ENCODE measurements at regions not wholly inside any gene's neighbourhood (a gene's known extent, or its start where the extent isn't known, plus 50 kb on each side); places are given as distances from the start of the nearest gene placed in this dataset.
"Not testable (repeated sequence)": the region's sequence is repeated elsewhere in the genome, so short reads cannot be mapped to it uniquely, and the experiment has no call there.

- not testable (repeated sequence) for DNase-seq (ENCODE audit: low spot score)
Measured at GRCh38 chr1:206256935-206257334, 53.6 kb downstream of the SRGAP2 start.

DNA sequence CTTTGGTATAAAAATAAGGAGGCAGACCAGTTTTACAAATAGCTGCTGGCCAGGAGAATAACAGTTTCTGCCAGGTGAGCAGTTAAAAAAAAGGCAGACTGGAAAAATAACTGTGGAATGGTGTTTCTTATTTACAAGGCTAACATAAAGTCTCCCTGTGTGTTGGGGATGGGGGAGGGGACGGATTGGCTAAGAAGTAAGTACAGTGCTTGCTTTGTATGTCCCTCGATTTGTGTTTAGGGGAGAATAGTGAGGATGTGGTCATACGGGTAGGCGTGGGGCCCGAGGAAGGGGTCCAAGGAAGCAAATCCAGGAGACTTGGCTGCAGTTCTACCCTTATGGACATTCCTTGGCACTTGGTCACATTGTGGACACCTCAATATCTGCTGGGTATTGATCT lies 58.1 kb downstream of the SRGAP2 start:
- not testable (repeated sequence) for DNase-seq (ENCODE audit: low spot score)

- not testable (repeated sequence) for DNase-seq (ENCODE audit: low spot score)
Measured at GRCh38 chr1:206262424-206262823, 59.1 kb downstream of the SRGAP2 start.

DNA sequence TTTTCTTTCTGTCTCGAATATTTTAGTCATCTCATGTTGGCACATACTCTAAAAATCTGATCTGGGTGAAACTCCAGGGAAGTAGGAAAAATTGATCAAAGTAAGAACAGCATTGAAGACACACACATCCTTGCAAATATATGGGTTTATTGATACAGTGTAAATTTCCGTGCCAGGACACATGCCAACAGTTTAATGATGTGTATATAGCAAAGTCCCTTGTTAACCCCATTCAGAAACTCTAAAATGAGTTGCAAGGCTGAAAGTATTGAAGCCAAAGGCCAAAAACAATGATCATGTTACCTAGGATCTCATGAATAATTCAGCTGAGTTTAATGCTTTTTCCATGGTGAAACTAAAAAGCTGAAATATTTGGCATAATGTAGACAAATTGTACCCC lies 61.6 kb downstream of the SRGAP2 start:
- DNase-seq (ENCODE audit: low spot score) = not testable (repeated sequence)

DNA sequence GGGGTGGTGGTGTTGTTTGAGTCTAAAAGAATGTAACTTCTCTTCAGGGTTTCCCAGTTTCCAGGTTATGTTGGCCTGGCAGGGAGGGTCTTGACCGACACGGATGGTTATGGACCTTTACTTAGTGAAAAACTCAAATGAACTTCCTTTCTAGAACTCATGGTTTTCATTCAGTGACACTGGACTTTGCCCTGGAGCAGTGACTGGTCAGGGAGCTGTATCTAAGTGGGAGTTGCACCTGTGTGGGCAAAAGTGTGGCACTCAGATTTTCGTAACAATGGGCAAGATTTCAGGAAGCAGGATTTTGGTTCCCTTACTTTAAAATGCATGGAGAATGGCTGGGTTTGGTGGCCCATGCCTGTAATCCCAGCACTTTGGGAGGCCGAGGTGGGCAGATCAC lies 67.8 kb downstream of the SRGAP2 start:
- not testable (repeated sequence) for DNase-seq (ENCODE audit: low spot score)

DNA sequence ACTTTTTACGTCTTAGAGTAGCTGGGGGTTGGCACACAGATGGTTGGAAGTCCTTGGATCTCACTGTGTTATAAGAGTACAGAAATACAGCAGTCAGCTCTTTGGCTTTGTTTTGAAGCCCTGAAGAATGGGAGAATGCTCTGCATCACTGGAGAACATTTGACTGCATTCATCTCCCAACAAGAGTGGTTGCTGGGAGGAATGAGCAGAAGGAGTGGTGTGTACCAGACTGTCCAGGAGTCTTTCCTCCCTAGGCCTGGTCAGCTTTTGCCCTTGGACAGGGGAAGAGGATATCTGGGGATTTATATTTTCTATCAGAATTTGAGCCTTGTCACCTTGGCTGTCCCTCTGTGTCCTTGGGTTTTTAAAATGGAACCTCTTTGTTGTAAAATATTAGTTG lies 69.8 kb downstream of the SRGAP2 start:
- DNase-seq (ENCODE audit: low spot score) = not testable (repeated sequence)

GRCh38 chr1:206276143-206276542 lies 72.8 kb downstream of the SRGAP2 start:
- not testable (repeated sequence) for DNase-seq (ENCODE audit: low spot score)

GRCh38 chr1:206278683-206279082 lies 75.3 kb downstream of the SRGAP2 start:
- DNase-seq (ENCODE audit: low spot score) = not testable (repeated sequence)

GRCh38 chr1:206280683-206281082 lies 77.3 kb downstream of the SRGAP2 start:
- DNase-seq (ENCODE audit: low spot score) = not testable (repeated sequence)

GRCh38 chr1:206281912-206282654 lies 78.7 kb downstream of the SRGAP2 start:
- not testable (repeated sequence) for DNase-seq (ENCODE audit: low spot score)

DNA sequence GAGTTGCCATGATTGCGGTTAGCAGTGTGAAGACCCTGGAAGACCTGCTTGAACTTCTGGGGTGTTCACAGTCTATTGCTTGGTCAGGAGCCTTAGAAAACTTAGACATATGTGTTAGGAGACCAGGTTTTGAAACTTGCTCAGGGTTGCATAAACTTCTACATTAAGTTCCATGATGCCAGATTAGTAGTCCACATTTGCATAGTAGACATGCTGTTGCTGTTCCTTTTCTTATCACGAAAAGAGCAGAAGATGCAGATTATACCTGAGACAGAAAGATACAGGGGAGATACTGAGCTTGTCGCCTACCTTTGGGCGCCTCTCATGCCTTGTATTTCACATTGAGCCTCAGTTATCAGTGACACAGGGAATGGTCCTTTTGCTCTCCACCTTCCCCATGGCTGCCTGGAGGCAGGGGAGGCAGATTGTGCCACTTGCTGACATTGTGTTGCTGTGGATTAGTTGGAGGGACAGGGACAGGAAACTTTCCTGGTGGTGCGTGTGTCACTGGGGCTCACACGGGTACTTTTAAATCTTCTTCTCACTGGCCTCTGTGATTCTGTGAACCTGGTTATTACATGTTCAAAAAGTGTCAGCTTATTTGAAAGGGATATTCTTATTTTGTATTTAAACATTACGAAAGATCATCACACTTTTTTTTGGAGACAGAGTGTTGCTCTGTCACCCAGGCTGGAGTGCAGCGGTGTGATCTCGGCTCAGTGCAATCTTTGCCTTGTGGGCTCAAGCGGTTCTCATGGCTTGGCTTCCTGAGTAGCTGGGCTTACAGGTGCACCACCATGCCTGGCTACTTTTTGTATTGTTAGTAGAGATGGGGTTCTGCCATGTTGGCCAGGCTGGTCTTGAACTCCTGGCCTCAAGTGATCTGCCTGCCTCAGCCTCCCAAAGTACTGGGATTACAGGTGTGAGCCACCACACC lies 82.0 kb downstream of the SRGAP2 start:
- not testable (repeated sequence) for DNase-seq (ENCODE audit: low spot score)

DNA sequence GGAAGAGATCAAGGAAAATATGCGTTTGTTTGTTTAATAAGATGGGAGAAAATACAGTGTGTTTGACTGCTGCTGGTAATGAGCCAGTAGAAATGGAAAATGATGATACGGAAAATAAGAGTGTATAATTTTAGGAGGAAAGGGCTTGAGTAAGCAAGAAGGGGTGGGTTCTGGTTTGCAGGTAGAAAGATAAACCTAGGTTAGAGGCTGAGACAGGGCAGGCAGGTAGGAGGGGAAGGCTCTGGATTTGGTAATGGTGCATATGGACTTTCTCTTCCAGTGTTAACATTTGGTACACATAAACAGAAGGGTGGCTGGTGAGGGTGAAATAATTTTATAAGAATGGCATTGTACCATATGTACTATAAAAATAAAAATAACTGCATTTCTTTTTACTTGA lies 84.4 kb downstream of the SRGAP2 start:
- not testable (repeated sequence) for DNase-seq (ENCODE audit: low spot score)

- not testable (repeated sequence) for DNase-seq (ENCODE audit: low spot score)
Measured at GRCh38 chr1:206288453-206288852, 85.1 kb downstream of the SRGAP2 start.

DNA sequence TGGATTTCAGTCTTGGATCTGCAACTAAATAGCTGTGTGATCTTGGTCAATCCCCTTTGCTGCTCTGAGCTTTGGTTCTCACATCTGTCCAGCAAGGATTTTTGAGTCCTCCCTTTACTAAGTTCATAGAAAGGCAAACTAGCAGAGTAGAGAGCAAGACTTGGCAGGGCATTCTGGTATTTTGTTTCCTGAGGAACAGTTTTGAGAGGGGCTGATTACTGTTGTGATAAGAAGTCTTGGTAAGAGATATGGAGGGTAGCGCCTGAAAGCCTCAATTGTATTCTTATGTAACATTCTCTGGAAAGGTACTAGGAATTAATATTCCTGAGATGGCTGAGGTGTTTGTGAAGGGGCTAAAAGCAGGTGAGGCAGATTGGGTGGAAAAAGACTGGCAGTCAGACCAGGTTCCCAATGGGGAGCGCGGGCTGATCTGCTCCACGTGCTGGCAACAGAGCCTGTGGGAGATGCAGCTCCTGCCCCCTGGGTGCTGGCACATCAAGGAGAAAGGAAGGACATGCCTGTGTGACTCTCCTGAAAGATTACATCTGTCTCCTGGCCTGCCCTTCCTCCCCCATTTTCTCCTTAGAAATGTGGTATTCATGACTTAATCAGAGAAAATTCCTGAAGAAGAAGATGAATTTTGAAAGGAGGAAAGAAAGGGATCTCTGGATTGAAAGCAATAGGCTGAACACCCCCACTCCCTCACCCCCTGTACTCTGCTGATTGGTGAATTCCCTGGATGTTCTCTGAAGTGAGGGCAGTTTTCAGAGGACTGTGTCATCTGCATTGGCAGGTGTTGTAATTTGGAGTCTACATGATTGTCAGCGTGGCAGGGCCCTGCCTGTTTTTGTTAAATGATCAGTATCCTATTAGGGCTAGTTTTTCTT lies 94.0 kb downstream of the SRGAP2 start:
- DNase-seq (ENCODE audit: low spot score) = not testable (repeated sequence)

DNA sequence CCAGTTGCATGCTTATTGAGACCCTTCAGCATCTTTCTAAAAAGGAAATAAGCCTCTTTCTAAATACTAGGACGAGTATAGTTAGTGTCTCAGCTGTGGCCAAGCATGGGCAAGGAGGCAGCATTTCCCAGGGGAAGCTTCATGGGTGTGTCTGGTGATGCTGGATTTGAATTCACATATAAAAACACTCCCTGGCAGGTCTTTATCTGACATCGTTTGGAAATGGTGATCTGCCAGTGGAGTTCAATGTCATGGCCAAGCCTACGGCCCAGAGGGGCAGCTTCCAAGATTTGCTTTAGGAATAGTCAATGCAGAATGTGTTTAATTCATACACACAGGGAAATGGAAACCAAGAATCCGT lies 94.7 kb downstream of the SRGAP2 start:
- DNase-seq (ENCODE audit: low spot score) = not testable (repeated sequence)

- DNase-seq (ENCODE audit: low spot score) = not testable (repeated sequence)
Measured at GRCh38 chr1:206299181-206299791, 95.9 kb downstream of the SRGAP2 start.

DNA sequence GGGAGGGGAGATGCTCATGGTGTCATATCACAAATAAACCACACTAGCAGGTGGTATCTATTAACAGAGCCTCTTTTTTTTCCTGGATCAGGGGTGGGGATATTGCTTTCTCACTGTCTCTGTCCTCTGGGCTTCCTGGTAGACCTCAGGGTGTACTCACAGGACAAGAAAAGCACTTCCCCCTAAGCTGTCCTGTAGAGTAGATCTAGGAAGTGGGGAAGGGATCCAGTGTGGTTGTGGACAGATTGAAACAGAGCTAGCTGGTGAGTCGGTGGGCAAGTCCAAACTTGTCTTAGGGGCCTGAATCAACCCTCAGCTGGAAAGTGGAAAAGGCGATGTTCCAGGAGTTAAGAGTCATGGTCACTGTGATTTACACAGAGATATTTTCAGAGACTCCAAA lies 96.6 kb downstream of the SRGAP2 start:
- DNase-seq (ENCODE audit: low spot score) = not testable (repeated sequence)

GRCh38 chr1:206302056-206302455 lies 98.7 kb downstream of the SRGAP2 start:
- not testable (repeated sequence) for DNase-seq (ENCODE audit: low spot score)

DNA sequence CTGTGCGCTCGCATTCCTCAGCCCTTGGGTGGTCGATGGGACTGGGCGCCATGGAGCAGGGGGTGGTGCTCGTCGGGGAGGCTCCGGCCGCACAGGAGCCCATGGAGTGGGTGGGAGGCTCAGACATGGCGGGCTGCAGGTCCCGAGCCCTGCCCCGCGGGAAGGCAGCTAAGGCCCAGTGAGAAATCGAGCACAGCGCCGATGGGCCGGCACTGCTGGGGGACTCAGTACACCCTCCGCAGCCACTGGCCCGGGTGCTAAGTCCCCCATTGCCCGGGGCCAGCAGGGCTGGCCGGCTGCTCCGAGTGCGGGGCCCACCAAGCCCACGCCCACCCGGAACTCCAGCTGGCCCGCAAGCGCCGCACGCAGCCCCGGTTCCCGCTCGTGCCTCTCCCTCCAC lies 104.1 kb downstream of the SRGAP2 start:
- DNase-seq (ENCODE audit: low spot score) = not testable (repeated sequence)

DNA sequence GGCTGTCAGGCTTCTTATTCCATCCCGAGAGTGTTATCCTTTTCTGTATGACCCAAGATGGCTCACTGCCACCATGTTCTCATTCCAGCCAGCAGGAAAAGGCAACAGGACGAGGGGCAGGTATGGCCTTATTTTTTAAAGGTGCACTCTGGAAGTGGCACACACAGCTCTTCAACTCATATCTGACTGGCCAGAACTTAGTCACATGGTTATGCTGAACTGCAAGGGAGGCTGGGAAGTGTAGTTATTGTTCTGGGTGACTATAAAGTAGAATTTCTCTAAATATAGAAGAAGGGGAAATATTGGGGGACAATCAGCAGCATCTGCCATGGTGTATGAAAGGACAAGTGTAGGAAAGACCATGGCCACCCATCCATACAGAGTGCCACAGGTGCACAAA lies 107.6 kb downstream of the SRGAP2 start:
- not testable (repeated sequence) for DNase-seq (ENCODE audit: low spot score)

DNA sequence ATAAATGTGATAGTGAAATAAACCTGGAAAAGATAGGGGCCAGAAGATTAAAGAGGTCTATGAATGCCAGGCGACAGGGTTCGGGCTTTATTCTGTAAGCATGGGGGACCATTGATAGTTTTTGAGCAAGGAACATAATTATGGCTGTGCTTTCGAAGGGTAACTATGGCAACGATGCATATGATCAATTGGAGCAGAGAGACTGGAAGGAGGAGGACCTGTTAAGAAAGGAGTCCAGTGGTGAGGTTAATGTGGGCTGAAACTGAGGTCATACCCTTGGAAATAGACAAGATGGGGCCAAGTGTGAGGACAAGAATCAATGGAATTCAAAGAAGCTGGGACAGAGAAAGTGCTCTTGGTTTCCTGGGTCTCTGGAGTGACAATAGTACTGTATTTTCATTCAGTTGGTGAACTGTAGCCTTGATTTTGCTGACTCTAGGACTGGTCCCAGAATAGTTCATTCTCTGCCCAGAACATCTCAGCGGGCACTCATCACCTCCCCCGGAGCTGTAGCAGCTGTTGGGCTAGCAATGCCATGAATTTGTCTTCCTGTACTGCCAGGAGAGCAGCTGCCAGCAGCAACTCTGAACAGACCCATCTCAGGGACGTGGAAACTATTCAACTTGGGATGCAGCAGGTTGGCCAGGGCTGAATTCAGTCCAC lies 108.4 kb downstream of the SRGAP2 start:
- not testable (repeated sequence) for DNase-seq (ENCODE audit: low spot score)
